RWPE1 (cell line): ENCODE measurements at regions not wholly inside any gene's neighbourhood (a gene's known extent, or its start where the extent isn't known, plus 50 kb on each side); places are given as distances from the start of the nearest gene placed in this dataset.
"Not testable (repeated sequence)": the region's sequence is repeated elsewhere in the genome, so short reads cannot be mapped to it uniquely, and the experiment has no call there.

Source experiments
- CTCF ChIA-PET: fragments of 350-600 bp; sonication (Branson Sonifier 250); formaldehyde crosslinking; extraction: SDS; loops from one replicate; lab custom pipeline; 2021; lab: Yijun Ruan, JAX
- POLR2A ChIA-PET: fragments of 400-600 bp; formaldehyde crosslinking; extraction: SDS; loops from one replicate; lab custom pipeline; 2020; ENCODE audit warnings: antibody characterized with exemption; ENCODE audit not compliant: low non-redundant PET; lab: Yijun Ruan, JAX
- DNase-seq: peaks from one replicate; pipeline ENCODE4 v3.0.0; 2012; ENCODE audit warnings: low spot score
- H3K27ac ChIP-seq: fragments of 450-650 bp; 2 replicates; pipeline ENCODE4 v1.5.1; 2017
- CTCF ChIP-seq: fragments of 450-650 bp; conservative IDR thresholded peaks from 2 replicates; pipeline ENCODE4 v1.5.1; 2017; ENCODE audit warnings: low read depth, mild to moderate bottlenecking

- no peak for TF ChIP-seq CTCF
- no peak overlapping the region for H3K27ac ChIP-seq
- DNase-seq = no peak
- ChIA-PET POLR2A (no interaction called here), CTCF (interaction anchor here (0.6 to 0.8 kb wide), 2 partner anchors 330 to 902 kb away, joined by 3 to 4 read pairs; no protein-coding TSS in a partner anchor)
These were observed 1206.5 kb upstream of the FLRT2 start for GRCh38 chr14:84323450-84323849.

- ChIA-PET CTCF (interaction anchor here (0.6 to 0.8 kb wide), 2 partner anchors 330 to 901 kb away, joined by 3 to 4 read pairs; no protein-coding TSS in a partner anchor), POLR2A (no interaction called here)
- H3K27ac ChIP-seq = no peak overlapping the region
- no peak for TF ChIP-seq CTCF
- no peak for DNase-seq
These were observed 1206.0 kb upstream of the FLRT2 start for GRCh38 chr14:84323978-84324377.

GRCh38 chr14:84336433-84336832, 1193.5 kb upstream of the FLRT2 start:
- DNase-seq = no peak
- H3K27ac ChIP-seq = no peak overlapping the region
- no peak for TF ChIP-seq CTCF
- ChIA-PET CTCF (interaction anchor here (0.6 kb wide), 1 partner anchor 161 kb away, joined by 4 read pairs; no protein-coding TSS in a partner anchor), POLR2A (no interaction called here)

GRCh38 chr14:84340938-84341337, 1189.0 kb upstream of the FLRT2 start:
- no peak for TF ChIP-seq CTCF
- POLR2A ChIA-PET = no interaction called here
- H3K27ac ChIP-seq = no peak overlapping the region
- DNase-seq = no peak
- CTCF ChIA-PET = no interaction called here

DNA sequence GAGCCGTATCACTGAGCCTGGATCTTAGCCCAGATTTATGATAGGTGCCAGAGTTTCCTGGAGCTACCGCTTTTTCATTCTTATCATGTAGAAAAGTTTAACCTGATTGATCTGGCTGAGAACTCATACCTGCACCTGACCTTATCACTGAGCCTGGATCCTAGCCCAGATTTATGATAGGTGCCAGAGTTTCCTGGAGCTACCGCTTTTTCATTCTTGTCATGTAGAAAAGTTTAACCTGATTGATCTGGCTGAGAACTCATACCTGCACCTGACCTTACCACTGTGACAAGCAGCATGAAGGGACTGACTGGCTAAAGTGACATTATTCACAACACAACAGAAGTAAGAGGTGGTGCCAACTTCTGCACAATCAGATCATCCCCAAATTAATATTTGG, 1188.1 kb upstream of the FLRT2 start:
- DNase-seq, POLR2A ChIA-PET, CTCF ChIA-PET: not testable (repeated sequence)

DNA sequence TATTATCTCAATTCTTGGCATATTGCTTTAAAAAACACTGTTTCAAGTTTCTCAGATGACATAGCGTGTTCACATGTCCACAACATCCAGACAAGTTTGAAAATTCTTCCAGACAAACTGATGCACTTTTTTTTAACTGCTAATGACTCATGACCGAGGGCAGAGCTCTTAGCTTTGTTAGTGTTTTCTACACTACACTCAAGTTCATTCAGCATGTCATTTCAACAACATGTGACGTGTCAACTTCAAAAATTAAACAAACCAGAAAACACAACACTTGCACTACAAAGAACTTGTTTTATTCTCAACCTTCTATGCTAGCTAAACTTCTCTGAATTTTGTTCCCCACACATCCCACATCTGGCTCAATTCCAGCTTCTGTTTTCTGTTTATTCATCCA, 1186.3 kb upstream of the FLRT2 start:
- H3K27ac ChIP-seq = no peak overlapping the region
- TF ChIP-seq CTCF = no peak
- ChIA-PET CTCF (no interaction called here), POLR2A (no interaction called here)
- DNase-seq = no peak

More for the DNA sequence above, 1188.1 kb upstream of the FLRT2 start:
- not testable (repeated sequence) for H3K27ac ChIP-seq

- ChIA-PET CTCF (no interaction called here), POLR2A (no interaction called here)
- TF ChIP-seq CTCF = no peak
- H3K27ac ChIP-seq = no peak overlapping the region
- no peak for DNase-seq
These were observed 1178.3 kb upstream of the FLRT2 start for GRCh38 chr14:84351646-84352045.
